Hematopoietic multipotent progenitor cell treated with erythropoietin and hydrocortisone succinate and interleukin-3 and kit ligand, for 6 days (in vitro differentiated cells): ENCODE measurements at regions not wholly inside any gene's neighbourhood (a gene's known extent, or its start where the extent isn't known, plus 50 kb on each side); places are given as distances from the start of the nearest gene placed in this dataset.
"Not testable (repeated sequence)": the region's sequence is repeated elsewhere in the genome, so short reads cannot be mapped to it uniquely, and the experiment has no call there.

Experiments used
- DNase-seq: peaks from one replicate; pipeline ENCODE4 v3.0.0-alpha.2; 2015

DNA sequence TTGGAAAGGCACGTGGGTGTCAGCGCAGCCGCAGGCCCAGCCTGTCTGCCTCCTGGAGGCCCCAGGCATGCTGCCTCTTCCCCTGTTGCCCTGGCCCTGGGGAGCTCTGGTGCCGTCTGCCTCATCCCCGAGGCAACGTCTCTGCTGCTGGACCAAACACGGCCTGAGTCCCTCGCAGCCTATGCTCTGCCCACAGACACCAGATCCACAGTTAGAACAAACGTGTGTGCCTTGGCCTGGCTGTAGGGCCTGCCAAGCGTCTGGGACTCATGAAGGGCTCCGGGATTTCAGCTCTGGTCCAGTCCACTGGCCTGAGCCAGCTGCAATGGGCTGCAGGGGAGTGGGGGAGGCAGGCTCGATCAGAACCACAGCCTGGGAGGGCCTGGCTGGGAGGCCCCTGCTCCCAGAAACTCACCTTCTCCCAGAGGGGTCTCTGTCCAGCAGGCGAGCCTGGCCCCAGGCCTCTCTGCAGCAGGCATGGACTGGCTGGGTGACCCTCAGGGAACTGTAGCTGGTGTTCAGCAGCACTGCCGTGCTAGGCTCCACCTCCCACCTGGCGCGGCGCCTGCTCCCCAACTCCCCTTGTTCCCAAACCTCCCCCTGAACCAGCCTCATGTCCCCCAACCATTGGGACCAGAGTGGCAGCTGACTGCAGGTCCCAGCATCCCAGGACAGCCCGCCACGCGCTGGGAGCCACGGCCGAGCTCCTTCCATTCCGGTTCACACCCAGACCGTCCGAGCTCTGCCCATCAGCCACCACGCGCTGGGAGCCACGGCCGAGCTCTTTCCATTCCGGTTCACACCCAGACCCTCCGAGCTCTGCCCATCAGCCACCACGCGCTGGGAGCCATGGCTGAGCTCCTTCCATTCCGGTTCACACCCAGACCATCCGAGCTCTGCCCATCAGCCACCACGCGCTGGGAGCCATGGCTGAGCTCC lies 197.0 kb downstream of the DLL1 start:
- DNase-seq, result no peak

DNA sequence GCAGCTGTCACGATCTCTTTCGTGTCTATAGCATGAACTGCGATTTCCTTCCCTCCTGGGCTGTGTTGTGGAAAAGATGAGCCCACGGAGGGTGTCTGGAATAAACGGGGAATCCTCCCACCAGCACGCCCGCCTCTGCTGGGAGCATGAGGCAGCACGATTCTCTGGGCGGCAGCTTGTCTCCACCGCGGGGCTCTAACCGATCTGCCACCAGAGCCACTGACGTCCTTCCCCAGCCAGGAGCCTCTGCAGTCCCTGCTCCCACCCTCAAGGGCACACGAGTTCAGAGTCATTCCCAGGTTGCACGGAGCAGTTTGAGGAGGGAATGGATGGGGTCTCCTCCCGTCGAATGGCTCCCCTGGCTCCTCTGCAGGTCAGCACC lies 197.6 kb downstream of the DLL1 start:
- no peak for DNase-seq

DNA sequence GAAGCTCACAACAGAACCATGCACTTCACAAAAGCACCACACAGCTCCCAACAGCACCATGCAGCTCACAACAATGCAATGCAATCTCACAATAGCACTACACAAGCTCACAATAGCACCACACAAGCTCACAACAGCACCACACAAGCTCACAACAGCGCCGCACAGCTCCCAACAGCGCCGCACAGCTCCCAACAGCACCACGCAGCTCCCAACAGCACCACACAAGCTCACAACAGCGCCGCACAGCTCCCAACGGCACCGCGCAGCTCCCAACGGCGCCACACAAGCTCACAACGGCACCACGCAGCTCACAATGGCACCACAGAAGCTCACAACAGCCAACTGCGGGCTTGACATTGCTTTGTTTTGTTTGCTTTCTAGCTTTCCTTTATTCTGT lies 198.1 kb downstream of the DLL1 start:
- DNase-seq, result no peak

DNA sequence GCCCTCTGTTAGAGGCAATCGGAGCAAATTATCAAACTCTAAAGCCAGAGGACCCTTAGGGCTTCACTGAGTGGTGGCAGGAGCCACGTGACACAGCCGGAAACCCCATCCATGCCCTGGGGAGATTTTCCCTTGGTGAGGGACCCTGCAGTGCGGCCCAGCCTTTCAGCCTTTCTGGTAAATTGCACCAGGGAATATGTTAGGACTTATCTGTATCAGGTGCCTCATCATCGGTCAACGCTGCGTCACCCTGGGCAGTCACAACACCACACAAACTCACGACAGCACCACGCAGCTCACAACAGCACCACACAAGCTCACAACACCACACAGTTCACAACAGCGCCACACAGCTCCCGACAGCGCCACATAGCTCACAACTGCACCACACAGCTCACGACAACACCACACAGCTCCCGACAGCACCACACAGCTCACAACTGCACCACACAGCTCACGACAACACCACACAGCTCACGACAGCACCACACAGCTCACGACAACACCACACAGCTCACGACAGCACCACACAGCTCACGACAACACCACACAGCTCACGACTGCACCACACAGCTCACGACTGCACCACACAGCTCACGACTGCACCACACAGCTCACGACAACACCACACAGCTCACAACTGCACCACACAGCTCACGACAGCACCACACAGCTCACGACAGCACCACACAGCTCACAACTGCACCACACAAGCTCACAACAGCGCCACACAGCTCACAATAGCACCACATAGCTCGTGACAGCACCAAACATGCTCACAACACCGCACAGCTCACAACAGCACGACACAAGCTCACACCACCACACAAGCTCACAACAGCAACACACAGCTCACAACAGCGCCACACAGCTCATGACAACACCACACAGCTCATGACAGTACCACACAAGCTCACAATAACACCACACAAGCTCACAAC lies 199.0 kb downstream of the DLL1 start:
- no peak for DNase-seq

DNA sequence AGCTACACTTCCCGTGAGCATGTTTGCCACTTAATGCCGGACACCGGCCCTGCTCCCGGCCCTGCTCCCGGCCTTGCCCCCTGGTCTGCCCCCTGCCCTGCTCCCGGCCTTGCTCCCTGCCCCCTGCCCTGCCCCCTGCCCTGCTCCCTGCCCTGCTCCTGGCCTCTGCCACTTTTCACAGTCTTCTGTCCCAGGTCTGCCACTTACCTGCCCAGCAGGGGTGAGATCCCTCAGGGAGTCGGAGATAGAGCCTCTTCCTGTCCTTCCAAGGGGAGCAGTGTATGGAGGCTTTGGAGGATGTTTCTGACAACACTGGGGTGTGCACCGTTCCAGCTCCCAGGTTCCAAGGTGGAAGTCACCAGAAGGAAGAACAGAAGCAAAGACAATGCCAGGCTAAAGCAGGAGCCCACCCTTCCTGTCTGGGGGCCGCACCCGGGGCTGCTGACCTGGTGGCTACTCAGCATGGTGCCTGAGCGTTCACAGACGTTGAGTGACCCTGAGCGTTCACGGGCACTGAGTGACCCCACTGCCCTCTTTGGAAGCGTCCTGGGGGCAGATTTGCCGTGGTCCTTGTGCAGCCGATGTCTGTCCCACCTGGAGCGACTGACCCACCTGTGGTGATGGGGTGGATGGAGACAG lies 199.8 kb downstream of the DLL1 start:
- DNase-seq, result no peak

DNA sequence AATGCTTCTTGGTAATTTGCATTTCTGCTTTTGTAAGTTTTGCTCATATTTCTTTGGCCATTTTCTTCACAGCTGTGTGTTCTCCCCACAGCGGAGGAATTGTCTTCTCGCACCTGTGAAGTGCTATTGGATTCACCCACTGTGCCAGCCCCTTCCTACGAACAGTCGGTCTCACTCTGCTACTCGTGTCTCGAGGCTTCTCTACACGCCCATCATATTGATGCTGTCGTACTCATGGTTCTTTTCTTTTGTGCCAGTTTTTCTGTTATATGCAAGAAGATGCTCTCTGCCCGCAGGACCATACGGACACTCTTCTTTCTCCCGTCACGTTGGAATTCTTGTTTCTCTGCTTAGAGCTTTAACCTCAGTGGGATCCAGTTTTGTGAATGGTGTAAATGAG lies 200.3 kb downstream of the DLL1 start:
- no peak for DNase-seq

DNA sequence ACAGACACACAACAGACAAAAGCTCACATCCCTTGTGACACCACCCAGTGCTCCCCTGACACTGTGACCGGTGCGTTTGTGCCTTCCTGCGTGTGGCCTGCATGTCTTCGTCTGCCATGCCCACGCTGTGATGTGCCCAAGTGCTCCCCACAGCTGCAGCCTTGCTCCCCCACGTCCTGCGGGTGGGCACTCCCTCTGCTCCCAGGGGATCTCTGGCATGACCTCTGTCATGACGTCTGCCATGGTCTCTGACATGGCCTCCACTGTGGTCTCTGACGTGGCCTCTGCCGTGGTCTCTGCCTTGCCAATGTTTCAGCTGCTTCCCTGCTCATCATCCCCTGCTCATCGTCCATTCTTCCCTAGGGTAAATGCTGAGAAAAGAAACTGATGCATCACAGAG lies 200.9 kb downstream of the DLL1 start:
- DNase-seq, result no peak

DNA sequence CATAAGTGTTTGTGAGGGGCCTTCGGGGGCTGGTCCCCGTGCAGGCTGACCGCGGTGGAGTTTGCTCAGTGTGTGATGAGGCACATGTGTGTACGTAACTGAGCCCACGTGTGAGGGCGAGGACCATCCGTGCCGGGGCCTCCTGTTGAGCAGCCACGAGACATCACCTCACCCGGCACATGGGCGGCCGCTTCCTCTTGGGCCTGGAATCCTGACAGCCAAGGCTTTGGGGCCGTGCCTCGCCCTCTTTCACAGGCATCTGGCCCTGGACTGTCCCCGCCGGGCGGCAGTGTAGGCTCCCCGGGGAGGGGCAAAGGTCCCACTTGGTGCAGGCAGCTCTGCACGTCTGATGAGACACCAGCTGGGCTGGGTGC lies 202.3 kb downstream of the DLL1 start:
- DNase-seq, result no peak

DNA sequence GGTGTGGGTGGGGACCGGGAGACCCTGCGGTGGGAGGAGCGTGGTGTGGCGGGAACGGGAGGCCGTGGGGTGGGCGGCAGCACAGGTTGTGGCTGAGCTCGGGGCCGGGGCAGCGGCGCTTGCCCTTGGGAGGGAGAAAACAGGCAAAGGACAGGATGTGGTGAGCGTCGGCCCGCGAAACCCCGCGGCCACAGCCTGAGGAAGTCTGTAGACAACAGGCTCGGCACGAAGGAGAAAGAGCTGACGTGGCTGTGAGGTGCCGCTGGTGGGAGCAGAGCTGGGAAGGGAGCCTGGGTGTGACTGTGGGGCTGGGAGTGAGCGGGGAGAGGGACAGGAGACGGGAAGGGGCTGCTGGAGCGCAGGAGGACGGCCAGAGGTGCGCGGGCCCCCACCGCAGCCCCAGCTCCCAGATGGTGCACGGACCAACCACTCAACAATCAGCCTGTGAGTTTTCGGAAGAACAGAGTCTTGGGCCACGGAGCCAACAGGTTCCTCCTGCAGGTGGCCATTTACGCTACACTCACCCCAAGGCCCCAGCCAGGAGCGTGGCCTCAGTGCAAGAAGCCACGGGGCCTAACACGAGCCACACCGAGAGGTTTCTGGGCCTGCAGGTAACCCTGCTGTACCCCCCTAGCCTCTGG lies 202.8 kb downstream of the DLL1 start:
- DNase-seq, result peak; percentile 50

DNA sequence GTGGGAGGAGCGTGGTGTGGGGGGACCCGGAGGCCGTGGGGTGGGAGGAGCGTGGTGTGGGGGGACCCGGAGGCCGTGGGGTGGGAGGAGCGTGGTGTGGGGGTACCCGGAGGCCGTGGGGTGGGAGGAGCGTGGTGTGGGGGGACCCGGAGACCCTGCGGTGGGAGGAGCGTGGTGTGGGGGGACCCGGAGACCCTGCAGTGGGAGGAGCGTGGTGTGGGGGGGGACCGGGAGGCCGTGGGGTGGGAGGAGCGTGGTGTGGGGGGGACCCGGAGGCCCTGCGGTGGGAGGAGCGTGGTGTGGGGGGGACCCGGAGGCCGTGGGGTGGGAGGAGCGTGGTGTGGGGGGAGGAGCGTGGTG lies 203.5 kb downstream of the DLL1 start:
- DNase-seq, result not testable (repeated sequence)

DNA sequence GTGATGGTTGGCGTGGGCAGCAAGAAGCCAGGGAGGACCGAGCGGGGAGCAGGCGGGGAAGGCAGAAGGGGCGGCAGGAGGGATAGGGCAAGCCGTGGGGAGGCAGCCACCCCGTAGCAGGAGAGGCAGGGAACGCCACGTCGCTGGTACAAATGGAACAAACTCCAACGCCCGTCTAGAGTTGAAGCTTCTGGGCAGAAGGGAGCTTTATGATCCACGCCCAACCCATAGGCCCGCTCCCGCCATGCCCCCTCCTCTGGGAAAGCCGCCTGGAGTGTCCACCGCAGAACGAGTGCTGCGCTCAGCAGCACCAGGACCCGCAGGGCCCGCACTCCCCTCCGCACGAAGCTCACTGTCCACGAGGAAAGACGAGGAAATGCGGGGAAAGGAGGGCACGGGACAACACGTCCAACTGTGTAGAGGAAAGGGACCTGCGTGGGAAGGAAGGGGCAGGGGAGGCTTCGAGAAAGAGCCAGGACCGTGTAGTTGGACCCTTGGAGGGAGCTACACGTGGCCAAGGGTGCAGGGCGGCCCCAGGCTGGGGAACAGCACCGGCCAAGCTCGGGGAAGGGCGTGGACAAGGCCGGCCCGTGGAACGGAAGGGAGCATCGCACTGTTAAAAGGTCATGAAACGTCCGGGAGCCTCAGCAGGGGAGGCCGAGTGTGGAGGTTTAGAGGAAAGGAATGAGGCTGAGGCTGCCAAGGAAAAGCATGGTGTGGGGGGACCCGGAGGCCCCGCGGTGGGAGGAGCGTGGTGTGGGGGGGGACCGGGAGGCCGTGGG lies 204.0 kb downstream of the DLL1 start:
- no peak for DNase-seq

DNA sequence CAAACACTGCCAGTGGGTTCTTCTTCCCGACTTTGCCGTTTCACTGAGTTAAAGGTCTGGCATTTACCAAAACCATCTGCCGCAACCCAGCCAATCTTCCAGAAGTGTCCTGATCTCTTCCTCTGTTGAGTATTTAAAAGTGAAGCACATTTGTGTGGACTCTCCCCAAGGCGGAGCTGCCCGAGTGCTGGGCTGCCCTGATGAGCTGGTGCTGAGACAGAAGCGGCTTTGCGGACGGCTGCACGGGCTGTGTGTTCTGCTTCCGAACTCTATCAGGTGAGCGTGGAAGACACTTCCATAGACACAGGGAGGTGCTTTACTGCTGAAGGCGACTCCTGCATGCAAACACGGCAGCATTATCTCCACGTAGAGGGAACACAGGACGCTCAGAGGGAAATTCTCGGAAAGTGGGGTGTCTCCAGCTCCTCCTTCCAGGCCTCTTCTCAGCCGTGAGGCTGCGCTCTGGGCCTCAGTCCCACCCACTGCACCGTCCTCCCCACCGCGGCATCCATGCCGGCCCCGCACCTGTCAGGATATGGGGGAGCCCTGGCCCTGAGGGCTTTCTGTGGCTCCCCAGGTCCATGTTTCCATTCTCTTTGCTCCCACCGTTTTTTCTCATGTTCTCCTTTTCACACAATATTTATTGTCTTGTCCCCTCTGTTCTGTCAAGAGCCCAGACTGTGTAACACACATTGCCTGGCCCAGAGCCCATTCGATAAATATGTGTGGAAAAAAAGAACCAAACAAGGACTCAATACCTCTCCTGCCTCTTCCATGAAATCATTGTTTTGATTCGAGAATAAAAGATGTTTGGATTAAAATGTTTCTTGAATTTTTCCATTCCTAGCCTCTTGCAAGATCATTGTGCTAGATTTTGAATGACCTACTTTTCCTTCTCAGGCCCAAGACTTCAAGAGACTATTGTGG lies 205.1 kb downstream of the DLL1 start:
- DNase-seq, result no peak

DNA sequence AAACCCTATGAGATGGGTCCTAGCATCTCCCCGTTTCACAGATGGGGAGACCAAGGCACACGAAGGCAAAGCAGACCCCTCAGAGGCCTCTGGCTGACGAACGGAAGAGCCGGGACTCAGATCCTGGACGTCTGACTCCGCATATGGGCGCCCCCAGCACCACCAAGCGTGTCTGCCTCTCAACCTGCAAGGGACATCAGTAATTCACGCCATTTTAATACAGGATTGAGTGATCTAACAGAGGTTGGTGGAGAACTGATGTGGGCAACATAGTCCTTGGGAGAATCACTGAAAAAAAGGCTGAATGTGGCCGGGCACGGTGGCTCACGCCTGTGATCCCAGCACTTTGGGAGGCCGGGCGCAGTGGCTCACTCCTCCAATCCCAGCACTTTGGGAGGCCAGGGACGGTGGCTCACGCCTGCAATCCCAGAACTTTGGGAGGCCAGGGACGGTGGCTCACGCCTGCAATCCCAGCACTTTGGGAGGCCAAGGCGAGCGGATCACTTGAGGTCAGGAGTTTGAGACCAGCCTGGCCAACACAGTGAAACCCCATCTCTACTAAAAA lies 206.6 kb downstream of the DLL1 start:
- no peak for DNase-seq

DNA sequence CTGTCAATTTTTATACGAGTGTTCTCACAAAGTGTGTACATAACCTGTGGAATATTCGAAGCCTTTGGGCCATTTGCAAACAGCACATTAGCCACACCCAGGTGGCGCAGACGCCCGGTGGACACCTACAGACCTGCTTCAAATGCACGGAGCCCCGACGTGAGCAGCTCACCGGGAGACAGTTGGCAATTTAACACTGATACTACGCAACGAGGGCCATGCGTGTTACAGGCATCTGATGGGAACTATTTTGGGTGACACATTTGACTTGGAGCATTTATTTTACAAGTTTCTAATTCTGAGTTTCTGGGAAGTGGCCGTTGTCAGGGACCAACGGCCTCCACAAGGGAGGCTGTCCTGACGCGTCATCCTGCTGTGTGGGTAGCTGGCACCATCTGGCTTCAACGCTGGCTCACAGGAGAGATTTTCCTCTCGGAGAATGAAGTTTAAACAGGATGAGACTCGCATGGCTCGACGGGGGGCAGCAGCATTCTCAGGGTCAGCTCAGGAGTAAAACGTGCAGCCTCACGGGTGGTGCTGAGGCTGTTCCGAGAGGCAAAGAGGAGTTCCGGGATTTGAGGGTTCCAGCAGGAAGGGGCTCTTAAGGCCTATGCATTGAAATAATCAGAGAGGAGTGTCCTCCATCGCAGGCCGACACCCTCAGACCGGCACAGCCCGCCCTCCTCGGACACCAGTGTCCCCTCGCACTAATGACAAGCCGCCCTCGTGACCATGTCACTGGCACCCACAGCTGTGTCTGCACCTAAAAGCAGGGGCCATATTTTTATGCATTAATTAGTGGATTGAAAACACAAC lies 207.4 kb downstream of the DLL1 start:
- no peak for DNase-seq

DNA sequence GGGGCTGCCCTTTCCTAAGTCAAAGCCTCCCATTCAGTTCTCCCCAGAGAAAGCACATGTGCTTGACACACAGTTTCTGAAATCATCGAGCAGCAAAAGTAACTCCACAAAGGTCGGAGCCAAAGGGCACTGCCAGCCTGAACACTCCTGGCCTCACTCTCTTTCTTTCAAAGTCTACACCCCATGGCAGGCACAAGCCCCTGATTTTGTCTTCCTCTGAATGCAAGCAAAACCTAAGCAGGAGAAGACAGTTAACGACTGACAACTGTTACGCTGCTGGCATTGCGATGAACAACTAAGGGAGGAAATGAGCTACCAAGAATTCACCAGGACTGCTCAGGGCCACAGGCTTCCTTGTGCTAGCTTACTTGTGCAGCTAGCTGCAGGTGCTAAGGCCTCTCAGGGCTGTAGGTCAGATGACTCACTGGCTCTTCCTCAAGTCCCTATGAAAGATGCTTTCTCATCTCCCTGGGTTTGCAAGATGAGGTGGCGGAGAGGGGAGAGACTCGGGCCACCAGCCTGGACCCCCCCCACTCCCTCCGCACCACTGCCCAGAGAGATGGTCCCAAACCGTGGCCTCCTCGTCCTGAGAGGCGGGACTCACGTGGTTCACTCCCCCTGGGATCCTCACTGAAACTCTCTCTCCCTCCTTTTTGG lies 208.2 kb downstream of the DLL1 start:
- peak; percentile 13 for DNase-seq

DNA sequence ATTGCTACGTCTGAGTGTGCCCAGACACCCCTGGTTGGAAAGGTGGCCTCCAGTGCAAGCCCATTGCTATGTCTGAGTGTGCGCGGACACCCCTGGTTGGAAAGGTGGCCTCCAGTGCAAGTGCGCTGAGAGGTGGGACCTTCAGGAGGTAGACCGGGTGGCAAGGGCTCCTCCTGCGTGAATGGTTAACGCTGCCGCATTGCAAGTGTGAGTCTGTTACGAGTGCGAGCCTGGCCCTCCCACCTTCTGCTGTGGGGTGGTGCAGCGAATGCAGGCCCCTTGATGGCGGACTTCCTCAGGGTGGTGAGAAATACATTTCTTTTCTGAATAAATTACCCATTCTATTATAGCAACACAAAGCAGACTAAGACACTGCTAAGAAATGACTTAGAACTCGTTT lies 208.8 kb downstream of the DLL1 start:
- no peak for DNase-seq

DNA sequence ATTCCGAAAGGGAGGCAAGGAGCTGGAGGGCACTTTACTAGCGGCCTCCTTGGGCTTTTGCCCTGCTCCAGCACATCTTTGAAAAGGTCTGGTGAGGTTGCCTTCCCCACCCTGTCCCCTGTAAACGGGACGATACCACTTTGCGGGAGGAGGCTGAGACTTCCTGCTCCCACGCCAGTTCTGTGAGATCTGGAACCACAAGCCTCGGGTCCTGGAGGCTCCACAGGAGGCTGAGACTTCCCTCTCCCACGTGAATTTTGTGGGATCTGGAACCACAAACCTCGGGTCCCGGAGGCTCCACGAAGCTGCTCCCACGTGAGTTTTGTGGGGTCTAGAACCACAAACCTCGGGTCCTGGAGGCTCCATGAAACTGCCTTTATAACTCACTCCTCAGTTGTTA lies 209.3 kb downstream of the DLL1 start:
- DNase-seq, result no peak

DNA sequence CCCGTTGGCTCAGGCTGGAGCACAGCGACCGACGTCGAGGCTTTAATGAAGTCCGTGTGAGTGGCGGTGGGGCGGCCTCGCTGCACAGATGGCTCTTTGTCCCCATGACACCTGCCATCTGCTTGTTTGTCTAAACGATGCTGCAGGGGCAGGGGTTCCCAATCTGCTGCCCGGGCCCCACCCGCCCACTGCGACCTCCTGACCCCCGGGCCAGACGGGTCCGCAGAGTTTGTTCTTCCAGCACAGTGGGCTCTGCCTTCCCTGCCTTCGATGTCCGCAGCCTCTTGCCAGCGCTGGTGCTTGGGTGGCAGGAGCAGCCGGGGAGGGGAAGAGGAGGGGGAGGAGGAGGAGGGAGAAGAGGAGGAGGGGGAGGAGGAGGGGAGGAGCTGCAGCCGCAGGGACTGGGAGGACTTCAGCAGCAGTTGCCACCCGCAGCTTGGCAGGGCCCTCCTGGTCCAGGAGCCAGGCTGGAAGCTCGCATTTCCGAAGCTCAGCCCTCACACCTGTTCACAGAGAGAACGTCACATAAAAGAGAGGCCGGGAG lies 210.0 kb downstream of the DLL1 start:
- no peak for DNase-seq
